Endothelial cell of umbilical vein (primary cell): ENCODE measurements at regions not wholly inside any gene's neighbourhood (a gene's known extent, or its start where the extent isn't known, plus 50 kb on each side); places are given as distances from the start of the nearest gene placed in this dataset.

Source experiments
- CTCF ChIP-seq, 2 donors: IDR thresholded peaks; 1 replicate in 1 of 2; 2 replicates in 1 of 2; pipeline ENCODE4 v1.5.1; 2011; ENCODE audit warnings: low read length in 2 of 2, mild to moderate bottlenecking in 2 of 2, moderate library complexity in 2 of 2, control low read depth in 1 of 2, inconsistent platforms in 1 of 2, low read depth in 1 of 2; ENCODE audit not compliant: insufficient read depth in 1 of 2; ENCODE audit errors: extremely low read depth in 1 of 2
- EZH2 ChIP-seq: IDR thresholded peaks from 2 replicates; pipeline ENCODE4 v1.6.1; 2012; ENCODE audit warnings: borderline replicate concordance, low read depth, mild to moderate bottlenecking, moderate library complexity, low read length, inconsistent platforms; ENCODE audit not compliant: severe bottlenecking
- GATA2 ChIP-seq: IDR thresholded peaks from 2 replicates; pipeline ENCODE4 v1.7.0; 2011; ENCODE audit warnings: low read depth, mild to moderate bottlenecking, moderate library complexity, mixed read lengths, low read length; ENCODE audit not compliant: insufficient read length, insufficient read depth
- JUN ChIP-seq: IDR thresholded peaks from 2 replicates; pipeline ENCODE4 v1.6.1; 2011; ENCODE audit warnings: borderline replicate concordance, low read depth; ENCODE audit not compliant: insufficient read length, insufficient read depth
- MYC ChIP-seq: IDR thresholded peaks from one replicate; pipeline ENCODE4 v1.6.1; 2011; ENCODE audit warnings: mild to moderate bottlenecking, low read depth, low read length
- POLR2A ChIP-seq: IDR thresholded peaks from 2 replicates; pipeline ENCODE4 v1.6.1; 2012; ENCODE audit warnings: low read depth, mild to moderate bottlenecking, control low read depth, low read length
- POLR2AphosphoS5 ChIP-seq: IDR thresholded peaks from 2 replicates; pipeline ENCODE4 v1.6.1; 2012; ENCODE audit warnings: low read depth, mild to moderate bottlenecking, control low read depth, low read length, moderate library complexity; ENCODE audit not compliant: insufficient read depth
- TF ChIP-seq, protein P1 (sequence below): IDR thresholded peaks from 2 replicates; pipeline ENCODE4 v1.6.1; 2011; ENCODE audit not compliant: insufficient read depth, insufficient read length

- no peak for TF ChIP-seq CTCF (IDR thresholded peaks at IDR 0.05; ENCODE audit: extremely low read depth in 1 of 2, insufficient read depth in 1 of 2, low read depth in 1 of 2, low read length in 2 of 2)
- no peak for TF ChIP-seq POLR2A
- TF ChIP-seq POLR2AphosphoS5: no peak
- TF ChIP-seq EZH2: no peak
- TF ChIP-seq, protein P1, sequence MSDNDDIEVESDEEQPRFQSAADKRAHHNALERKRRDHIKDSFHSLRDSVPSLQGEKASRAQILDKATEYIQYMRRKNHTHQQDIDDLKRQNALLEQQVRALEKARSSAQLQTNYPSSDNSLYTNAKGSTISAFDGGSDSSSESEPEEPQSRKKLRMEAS: no peak
- TF ChIP-seq MYC: no peak
- no peak for TF ChIP-seq JUN
- TF ChIP-seq GATA2: no peak
These were observed 140.1 kb downstream of the MXRA5 start for GRCh38 chrX:3206314-3206713.
